Stimulated activated CD4-positive, alpha-beta T cell treated with anti-CD3 and anti-CD28 coated beads, TNF-alpha, amount 100 ng/mL, for 24 hours (primary cell): ENCODE measurements at regions not wholly inside any gene's neighbourhood (a gene's known extent, or its start where the extent isn't known, plus 50 kb on each side); places are given as distances from the start of the nearest gene placed in this dataset.
"Not testable (repeated sequence)": the region's sequence is repeated elsewhere in the genome, so short reads cannot be mapped to it uniquely, and the experiment has no call there.

Source experiments
- DNase-seq, 3 experiments: peaks; one replicate each; pipeline ENCODE4 v3.0.0-alpha.2; 2020; ENCODE audit warnings: low read depth in 3 of 3

DNA sequence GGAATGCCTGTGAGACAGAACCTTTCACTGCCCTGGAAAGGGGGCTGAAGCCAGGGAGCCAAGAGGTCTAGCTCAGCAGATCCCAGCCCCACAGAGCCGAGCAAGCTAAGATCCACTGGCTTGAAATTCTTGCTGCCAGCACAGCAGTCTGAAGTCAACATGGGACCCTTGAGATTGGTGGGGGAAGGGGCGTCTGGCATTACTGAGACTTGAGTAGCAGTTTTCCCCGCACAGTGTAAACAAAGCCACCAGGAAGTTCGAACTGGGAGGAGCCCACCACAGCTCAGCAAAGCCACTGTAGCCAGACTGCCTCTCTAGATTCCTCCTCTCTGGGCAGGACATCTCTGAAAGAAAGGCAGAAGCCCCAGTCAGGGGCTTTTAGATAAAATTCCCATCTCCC lies 90.3 kb upstream of the FGGY start:
- not testable (repeated sequence) for DNase-seq

DNA sequence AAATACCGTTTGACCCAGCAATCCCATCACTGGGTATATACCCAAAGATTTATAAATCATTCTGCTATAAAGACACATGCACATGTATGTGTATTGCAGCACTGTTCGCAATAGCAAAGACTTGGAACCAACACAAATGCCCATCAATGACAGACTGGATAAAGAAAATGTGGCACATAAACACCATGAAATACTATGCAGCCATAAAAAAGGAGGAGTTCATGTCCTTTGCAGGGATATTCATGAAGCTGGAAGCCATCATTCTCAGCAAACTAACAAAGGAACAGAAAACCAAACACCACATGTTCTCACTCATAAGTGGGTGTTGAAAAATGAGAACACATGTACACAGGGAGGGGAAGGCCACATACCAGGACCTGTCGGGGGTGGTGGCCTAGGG lies 86.5 kb upstream of the FGGY start:
- not testable (repeated sequence) for DNase-seq

DNA sequence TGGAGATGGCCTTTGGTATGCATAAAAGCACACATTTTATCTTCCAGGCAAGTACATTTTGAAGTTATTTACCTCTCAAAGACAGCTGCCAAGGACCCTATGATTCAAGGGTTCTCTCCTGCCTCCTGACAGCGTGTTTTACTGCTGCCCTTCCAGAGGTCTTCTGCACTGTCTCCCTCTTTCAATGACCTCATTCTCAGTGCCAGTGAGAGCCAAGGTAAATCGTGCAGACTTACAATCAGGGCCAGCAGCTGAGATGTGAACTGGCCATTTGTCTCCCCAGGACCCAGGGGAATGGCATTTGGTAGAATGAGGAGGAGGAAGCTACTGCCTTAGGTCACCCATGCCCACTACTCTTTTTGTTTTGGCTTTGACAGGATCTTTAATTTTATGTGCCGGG lies 84.2 kb upstream of the FGGY start:
- DNase-seq = no peak

DNA sequence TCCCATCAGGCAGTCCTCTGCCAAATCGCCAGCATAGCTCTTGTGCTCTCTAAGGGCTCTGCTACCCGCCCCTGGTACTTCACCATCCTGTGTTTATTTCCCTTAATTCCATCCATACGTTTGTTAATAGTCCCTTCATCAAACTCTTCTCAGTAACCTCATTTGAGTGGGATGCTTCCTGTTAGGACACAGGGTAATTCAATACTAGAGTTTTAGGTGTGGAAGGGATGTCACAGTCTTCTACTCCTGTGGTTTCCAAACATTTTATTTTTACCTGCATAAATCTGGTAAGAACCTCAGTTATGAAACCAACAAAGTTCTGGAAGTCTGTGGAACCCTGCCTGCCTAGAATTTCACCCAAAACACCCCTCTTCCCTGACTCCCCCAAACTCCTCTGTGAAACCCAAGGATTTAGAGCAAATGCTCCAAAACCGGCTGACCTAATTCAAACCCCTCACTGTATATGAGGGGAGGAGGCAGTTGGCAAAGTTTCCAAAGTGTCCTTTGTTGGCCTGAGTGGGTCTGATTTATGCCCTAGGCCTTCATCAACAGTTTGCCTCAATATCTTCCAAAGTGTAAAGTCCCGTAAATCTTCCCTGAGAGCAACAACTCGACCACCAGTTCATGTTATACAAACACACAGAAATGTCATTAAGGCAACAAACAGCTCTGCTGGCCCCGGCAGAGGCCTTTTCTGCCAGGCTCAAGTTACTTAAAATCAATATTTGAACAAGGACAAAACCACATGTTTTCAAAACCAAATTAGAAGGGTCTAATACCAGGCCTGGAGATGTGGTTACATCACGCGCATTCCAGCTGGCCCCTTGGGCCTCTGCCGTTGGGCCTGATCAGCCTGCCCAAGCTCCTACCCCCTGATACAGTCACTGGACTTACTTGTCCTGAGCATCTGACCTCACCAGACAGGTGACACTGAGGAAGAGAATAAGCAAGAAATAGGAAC lies 82.4 kb upstream of the FGGY start:
- DNase-seq = no peak

DNA sequence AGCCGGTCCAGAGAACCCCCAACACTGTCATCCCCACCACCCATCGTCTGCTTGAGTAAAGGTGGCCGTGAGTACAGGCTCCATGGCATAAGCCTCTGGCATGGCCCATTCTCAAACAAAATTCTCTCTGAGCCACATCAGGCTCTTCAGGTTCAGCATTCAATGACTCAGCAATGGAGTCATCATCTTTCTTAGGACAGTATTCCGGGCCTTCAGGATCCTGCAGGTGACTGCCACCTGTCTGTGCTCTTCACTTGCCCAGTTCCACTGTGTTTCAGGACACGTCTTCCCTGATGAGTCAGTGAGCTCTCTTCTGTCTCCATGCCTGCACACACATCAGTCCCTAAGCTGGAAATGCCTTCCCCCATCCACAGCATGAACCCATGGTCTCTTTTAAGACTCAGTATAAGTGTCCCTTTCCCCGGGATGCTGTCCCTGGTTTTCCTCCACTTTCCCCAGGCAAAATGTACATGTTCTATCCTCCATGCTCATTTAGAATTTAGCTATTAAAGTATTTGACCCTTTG lies 81.1 kb upstream of the FGGY start:
- DNase-seq = no peak

DNA sequence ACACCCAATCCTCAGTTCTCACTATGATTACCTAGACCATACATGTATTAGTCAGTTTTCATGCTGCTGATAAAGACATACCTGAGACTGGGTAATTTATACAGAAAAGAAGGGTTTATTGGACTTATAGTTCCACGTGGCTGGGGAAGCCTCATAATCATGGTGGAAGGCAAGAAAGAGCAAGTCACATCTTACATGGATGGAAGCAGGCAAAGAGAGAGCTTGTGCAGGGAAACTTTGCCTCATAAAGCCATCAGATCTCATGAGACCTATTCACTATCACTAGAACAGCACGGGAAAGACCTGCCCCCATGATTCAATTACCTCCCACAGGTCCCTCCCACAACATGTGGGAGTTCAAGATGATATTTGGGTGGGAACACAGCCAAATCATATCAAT lies 79.5 kb upstream of the FGGY start:
- not testable (repeated sequence) for DNase-seq

DNA sequence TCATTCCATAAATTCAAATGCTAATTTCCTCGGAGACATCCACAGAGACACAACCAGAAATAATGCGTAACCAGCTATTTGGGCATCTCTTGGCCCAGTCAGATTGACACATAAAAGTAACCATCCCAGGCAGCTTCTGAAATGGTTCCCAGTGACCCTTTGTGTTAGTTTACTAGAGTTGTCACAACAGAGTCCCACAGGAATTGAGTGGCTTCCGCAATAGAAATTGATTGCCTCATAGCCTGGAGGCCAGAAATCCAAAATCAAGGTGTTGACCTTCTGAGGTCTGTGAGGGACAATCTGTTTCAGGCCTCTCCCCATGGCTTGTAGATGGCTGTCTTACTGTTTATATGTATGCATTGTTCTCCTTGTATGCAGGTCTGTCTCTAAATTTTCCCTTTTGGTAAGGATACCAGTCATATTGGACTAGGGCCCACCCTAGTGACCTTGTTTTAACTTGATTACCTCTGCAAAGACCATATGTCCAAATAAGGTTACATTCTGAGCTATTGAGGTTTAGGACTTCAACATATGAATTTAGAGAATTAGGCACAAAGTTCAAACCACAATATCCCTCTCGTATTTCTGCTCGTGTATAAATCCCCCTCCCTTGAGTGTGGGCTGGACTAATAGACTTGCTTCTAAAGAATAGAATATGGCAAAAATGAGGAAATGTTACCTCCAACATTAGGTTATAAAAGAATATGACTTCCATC lies 78.2 kb upstream of the FGGY start:
- no peak for DNase-seq

DNA sequence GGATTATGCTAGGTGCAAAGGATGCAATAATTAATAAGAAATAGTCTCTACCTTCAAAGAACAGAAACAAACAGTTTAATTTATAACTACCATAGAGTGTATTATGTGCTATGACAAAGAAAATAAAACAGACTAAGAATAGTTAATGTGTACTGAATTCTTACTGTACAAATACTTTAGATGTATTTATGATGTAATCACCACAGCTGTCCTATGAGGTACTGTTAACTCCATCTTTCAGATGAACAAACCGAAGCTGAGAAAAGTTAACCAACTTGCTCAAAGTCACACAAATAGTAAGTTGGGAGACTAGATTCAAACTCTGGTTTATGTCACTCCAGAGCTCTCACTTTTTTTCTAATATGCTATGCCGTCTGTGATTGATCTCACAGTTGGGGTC lies 77.0 kb upstream of the FGGY start:
- no peak for DNase-seq

DNA sequence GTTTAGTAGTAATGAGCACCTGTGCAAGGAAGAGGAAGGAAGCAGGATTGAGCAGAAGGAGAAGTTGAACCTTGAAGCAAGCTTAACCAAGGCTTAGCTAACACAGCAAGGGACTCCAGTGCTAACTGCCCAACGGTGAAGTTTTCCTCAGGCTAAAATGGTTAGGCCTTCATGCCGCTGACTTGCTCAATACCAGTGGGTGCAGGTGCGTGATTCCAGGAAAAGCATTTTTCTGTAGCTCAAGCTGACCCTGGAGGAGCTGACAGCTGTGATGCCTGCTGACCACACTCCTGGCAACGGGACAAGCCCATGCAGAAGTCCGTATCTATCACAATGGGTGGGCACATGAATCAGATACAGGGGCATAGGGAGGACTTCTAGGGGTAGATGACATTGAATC lies 76.5 kb upstream of the FGGY start:
- DNase-seq = no peak

DNA sequence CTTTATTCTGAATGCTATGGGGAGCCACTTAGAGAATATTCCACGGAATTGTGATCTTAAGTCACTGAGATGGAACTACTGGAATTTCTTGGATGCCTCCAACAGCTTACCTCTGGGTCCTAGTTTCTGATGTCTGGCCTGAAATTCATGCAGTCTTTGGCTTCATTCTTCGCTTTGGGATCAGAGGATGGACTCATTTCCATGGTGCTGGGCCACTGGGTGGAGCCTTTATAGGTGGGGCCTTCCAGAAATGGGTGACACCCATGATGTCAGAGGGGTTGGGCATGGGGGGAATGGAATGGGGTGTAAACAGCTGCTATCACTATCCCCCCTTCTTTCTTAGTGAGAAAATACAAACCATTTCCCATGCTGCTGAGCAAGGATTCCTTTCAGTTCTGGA lies 73.7 kb upstream of the FGGY start:
- DNase-seq = no peak

DNA sequence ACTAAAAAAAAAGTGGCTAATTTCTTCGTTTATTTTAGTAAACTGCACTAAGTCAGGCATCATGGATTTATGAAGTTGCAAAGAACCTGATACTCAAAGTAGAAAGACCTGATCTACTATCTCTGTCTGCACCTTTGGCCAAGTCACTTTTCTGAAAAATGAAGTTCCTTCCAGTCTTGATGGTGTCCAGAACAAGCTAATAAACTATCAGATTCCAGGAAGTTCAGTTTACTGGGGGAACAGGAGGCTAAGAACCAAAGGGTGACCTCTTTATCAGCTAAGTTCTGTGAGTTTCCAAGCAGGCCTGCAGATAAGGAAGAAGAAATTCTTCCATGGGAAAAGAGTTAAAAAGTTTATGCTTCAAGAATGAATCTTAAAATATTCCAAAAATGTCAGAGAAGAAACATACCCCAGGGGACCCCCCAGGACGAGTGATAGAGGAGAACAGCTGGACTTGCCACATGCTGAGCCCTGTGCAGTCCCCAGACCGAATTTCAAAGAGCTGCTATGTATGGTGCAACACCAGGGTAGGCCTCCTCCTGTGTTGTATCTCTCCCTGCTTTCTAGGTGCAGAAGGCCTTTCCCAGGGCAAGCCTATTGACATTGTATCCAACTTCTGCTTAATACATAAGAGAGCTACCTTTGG lies 72.8 kb upstream of the FGGY start:
- no peak for DNase-seq

DNA sequence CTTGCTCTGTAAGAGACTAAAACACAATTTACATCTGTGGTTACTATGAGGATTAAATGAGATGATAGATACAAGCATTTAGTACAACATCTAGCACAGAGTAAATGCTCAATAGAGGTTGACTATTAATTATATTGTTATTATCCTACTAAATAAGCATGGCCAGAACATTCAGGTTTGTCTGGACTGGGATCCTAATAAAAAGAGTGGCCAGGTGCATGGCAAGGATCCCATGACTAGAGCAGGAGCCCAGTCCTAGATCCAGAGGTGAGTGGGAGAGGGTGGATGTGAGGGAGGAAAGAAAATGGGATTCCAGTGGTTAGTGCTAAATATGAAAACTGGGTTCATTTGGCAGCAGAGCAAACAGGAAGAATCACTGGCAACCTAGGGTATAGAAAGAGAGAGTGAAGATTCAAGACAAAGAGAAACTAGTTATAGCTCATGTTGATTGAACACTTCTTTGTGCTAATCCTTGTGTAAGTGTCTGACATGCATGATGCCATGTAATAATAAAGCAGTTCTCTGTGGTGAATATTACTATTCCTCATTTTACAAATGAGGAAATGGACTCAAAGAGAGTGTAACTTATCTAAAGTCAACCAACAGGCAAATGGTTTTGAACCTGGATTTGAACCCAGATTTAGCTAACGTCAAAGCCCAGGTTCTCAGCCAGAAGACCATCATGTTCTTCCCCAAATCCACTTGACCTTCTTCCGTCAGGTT lies 71.1 kb upstream of the FGGY start:
- no peak for DNase-seq

DNA sequence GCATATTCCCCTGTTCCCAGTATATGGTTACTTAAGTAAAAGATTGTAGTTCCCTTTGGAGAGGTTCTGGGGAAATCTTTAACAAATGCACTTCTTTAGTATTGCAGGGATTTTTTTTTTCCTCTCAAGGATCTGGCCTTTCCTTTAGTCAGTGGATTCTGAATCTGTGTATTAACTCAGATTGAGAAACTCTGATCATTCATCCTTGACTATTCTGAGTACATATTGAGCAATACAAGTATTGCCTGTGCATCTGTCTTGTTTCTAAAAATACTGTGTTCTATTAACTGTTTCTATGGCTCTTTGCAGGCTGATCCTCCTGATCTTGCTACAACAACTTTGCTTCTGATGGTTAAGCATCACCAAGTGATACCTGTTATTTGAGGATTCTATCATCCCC lies 67.8 kb upstream of the FGGY start:
- DNase-seq = no peak

DNA sequence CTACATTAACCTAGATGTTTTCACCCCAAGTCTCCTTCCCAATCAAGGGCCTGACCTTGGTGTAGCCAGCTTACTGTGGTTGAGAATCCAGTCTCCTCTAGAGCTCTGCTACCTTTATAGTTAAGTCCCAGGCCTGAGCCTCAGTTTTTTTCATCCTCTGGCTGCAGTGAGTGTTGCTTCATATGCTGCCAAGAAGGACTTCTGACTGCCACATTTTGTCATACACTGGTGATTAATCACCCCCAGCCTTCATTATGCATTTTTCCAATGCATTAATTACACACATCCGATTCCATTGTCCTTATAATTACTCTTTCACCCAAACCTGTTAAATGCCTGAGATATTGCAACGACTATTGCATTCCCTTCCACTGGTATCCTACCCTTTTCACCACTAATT lies 66.3 kb upstream of the FGGY start:
- DNase-seq = no peak

DNA sequence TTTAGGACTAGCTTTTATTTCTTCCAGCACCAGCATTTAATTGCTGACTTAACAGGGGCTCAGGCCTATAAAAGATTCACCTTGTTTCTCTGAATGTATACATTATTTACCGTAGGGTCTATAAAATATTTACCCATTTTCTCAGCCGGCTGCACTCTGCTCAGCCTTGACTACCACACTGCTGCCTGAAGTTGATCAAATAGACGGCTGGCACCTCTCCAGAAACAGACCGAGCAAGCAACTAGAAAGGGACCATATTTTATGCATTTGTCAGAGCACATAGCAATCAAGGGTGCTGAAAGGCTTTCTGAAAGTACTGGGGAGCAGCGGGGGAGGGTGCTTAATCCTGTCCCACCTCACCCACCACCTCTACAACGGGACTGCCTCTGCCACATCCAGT lies 64.7 kb upstream of the FGGY start:
- no peak for DNase-seq

DNA sequence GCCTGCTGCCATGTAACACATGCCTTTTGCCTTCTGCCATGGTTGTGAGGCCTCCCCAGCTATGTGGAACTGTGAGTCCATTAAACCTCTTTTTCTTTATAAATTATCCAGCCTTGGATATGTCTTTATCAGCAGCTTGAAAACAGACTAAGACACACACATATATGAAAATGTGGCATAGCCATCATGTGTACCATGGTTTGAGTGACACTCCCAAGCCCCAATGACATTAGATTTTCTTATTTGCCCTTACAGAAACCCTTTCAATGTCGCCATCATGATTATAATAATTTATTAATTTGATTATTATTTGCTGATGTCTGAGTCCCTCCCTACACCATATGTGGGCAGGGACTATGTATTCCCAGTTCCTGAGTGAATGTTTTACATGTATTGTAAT lies 63.5 kb upstream of the FGGY start:
- DNase-seq = no peak

DNA sequence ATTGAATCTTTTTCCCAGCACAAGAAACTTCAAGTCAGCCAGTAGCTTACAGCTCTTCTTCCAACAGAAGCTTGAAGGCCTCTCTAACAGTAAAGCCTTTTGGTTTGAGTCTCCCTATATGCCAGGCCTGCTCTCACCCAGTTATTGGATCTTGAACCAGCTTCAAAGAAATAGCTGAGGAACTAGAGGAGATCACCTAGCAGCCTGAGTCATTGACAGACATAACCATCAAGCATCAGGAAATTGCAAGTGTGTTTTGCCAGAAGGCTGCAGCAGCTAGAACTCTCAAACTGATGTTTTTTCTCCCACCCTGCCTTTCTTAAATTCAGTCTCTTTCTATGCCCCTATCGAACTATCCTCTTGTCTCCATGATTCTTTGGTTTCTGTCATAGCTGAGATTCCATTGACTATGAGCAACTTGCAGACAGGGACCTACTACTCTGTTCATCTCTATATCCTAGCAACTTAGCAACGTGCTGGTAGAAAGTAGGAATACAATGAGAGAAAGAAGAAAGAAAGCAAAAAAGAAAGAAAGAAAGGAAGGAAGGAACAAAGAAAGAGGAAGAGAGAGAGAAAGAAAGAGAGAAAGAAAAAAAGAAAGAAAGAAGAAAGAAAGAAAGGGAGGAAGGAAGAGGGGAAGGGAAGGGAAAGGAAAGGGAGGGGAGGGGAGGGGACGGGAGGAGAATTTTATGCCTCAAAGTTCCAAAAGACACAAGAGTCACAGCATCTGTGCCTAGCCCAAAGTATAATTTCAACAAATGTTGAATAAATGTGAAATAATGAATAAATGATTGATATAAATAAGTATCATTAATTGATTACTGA lies 60.0 kb upstream of the FGGY start:
- DNase-seq = no peak

DNA sequence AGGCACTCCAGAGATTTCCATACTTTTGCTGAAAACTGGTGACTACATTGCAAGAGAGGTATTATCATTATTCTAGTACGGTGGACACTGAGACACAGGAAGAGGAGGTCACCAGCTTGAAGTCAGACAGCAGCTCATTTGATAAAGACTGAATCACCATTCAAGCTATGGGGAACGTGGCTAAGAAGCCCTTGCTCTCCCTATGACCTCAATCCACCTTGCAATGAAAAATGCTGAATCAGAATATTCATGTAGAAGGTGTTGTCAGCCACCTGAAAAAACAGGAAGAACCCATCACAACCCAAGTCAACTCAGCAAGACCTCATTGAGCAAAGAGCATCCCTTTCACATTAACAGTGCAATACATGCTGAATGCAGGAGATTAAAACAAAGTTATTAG lies 59.0 kb upstream of the FGGY start:
- DNase-seq = no peak

DNA sequence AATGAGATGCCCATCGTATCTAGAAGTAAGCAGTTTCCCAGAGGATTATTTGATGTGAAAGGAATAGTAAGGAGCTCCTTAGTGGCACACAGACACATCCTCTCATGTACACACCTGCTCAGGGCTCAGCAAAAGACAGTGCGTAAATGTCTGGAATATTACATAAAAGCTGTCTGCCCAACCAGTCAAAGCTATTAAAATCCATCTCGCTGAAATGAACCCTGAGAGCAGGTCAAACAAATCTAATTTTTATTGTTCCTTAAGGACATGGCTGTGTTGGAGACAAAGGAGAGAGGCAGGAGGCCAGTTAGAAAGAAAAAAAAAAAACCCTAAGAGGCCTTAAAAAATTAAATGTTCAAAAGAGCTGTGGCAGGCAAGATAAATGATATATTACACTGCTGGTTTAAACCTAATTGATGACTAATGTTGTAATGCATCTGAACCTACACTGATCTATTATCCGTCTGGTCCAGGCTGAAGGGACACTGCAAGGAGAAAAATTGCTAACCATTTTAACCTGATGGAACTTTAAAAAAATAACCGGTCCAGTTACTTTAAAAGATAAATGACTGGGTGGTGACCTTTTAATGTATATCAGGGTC lies 58.5 kb upstream of the FGGY start:
- no peak for DNase-seq

DNA sequence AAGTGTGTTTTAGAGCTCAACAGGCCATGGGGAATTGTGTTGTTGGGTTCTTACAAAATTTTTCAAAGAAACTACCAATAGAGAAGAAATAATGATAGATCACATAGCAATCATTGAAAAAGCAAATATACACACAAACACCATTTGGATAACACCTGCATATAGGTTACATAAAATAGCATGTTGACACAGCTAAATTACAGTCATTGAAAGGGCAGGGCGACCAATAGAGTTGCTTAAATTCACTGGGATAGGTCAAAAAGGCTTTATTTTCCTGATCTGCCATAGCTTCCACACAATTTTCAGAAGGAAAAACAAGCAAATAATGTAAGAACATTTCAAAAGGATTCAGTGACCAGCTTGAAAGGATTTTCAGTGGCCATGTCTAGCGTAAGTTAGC lies 57.9 kb upstream of the FGGY start:
- DNase-seq = no peak

DNA sequence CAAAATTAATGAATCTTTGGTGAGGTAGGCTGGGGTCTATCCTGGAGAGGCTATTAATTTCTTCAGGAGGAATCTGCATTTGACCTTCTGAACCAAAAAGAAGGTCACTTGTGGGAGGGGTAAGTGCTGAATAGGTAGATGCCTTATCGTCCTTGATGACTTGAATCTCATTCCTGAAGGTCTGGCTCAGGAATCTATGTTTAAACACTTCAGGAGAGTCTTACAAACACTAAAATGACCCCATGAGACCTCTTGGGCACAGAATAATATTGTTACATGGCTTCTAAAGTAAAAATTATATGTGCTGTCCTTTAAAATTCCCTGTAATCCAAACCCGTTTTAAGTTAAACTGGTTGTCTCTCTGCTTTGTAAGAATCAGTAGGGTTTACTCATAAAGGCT lies 55.0 kb upstream of the FGGY start:
- no peak for DNase-seq
